TTC549 (cell line): ENCODE measurements at regions not wholly inside any gene's neighbourhood (a gene's known extent, or its start where the extent isn't known, plus 50 kb on each side); places are given as distances from the start of the nearest gene placed in this dataset.
A peak's percentile ranks its signal among the peaks of the same experiment; 100 is the strongest.

Experiments used
- FAIRE-seq: peaks from 2 replicates; lab custom pipeline; 2012; peaks lifted over from hg19 to GRCh38; lab: Jason Lieb, UNC

- FAIRE-seq = no peak
Measured at GRCh38 chr4:59086410-59086809, 1976.2 kb upstream of the IGFBP7 start.

DNA sequence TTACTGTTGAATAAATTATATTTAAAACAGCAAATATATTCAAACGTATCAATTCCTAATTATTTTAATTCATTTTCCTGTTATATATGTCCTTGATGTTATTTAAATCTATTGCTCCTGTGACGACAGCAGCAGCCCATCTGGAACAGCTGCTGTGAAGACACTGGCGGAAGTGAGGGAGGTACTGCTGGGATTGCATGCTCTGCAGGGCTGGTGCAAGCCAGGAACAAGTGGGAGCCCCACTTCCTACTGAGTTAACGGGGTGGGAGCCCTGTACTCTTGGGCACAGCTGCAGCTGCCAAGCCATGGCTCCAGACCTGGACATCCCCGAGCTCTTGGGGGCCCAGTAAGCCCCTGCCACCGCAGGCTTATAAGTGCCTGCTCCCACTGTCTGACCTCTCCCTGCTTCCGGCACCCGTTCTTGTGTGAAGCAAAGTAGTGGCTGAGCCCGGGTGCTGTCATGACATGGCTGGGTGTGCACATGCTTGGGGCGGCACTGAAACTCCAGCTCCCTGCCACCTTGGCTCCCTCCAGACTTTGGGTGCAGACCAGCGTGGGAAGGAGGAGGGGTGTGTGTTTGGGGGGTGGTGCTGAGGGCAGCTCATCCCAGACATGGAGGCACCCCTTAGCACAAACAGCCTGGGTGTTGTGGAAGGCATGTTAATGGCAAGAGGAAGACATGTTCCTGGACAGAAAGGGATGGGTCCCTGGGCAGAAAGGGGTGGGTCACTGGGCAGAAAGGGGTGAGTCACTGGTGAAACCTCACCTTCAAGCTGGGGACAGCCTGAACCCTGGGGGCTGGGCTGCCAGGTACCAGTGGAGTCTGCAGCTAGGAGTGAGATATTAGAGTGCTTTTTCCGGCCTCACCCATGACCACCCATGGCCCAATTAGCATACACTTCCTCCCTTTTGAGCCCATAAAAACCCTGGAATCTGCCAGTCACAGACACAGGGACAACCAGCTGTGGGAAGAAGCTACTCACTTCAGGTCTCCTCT lies 1981.3 kb upstream of the IGFBP7 start:
- FAIRE-seq = no peak

GRCh38 chr4:59094505-59094904 lies 1984.3 kb upstream of the IGFBP7 start:
- no peak for FAIRE-seq

GRCh38 chr4:59102311-59102710 lies 1992.1 kb upstream of the IGFBP7 start:
- FAIRE-seq = no peak

DNA sequence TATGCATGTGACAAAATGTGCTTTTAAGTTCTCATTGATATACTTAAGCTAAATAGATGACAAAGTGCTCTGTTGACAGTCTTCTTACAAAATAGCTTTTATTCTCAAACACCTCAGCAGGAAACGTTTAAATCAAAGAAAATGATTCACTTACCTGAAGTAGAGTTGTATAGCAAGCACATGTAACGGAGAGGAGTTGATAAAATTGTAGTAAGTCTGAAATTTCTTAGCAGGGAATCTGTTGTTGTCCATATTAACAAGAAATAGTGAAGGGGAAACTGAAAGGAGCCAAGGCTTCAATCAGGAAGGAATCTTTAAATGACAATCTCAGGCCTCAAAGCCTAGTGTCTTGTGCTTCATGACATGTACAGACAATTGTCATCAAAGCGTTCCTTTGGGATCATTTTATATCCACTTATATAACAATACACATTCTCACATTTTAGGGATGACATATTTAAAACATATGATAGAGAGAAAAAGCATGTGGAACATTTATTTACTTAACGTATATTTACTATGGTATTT lies 2010.2 kb upstream of the IGFBP7 start:
- no peak for FAIRE-seq

- no peak for FAIRE-seq
Measured at GRCh38 chr4:59122626-59123025, 2012.4 kb upstream of the IGFBP7 start.

DNA sequence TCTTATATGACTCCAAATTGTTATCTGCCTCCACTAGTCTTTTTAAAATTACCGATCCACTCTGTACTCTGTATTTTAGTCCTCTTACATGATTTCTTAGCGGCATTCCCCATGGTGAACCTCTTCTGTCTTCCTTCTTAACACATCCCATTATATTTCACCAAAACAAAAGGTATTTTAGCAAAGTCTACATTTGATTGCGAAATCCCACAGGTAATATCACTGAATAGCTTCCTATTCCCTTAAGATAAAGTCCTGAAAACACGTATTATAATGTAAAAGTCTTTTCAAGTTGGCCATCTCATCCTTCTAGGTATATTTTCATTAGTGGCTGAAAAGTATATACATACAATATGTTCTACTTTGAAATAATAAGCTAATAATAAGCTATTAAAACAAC lies 2016.0 kb upstream of the IGFBP7 start:
- no peak for FAIRE-seq

- no peak for FAIRE-seq
Measured at GRCh38 chr4:59127006-59127405, 2016.8 kb upstream of the IGFBP7 start.

DNA sequence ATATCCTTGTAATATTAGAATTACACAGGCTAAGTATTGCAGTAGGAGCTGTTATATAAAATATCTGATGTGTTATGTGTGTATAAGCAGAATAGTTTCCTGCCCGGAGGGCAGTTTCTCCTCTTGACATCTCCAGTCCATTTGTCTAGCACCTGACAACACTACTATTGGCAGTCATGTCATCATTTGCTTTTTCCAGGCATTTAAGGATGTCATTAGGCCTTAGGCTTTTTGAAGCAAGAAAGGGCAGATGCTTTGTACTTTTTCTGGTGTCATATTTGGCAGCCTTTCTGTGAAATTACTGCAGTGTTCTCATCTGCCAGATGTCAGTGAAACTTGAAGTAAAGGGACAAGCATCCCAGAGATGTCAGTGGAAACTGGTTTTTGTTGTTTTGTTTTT lies 2017.6 kb upstream of the IGFBP7 start:
- FAIRE-seq = no peak

DNA sequence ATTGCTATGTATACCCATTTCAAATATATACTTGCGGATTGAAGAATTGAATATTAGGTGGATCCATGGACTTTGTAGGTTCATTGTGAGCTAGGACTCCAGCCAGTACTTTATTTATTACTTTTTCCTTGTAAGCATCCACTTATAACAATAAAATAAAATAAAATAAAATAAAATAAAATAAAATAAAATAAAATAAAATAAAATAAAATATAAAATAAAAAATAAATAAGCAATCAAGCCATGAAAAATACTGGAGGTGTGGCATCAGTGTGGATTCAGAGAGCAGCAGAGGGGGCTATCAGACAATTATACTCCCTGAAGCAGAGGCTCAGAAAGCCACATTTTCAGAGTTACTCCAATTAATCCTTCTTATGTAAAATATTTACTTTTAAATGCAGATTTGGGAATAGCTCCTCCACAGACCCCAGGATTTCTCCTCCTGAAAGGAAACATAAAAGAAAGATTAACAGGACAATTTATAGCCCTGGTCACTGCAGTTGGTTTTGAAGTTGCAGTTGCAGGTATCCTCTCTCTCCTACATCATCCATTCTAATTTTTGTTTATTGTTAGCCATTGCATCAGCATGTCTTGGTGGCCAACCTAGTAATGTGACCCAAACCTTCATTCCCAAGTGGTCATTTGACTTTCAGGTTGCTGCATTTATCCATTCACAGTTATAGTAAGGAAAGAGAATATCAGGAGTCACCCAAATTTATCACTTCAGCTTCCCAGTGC lies 2025.2 kb upstream of the IGFBP7 start:
- no peak for FAIRE-seq

GRCh38 chr4:59161249-59161648 lies 2038.9 kb upstream of the ADGRL3 start:
- FAIRE-seq = no peak

GRCh38 chr4:59175617-59176016 lies 2024.5 kb upstream of the ADGRL3 start:
- no peak for FAIRE-seq

- FAIRE-seq = no peak
Measured at GRCh38 chr4:59179372-59179771, 2020.8 kb upstream of the ADGRL3 start.

GRCh38 chr4:59180161-59180560 lies 2020.0 kb upstream of the ADGRL3 start:
- no peak for FAIRE-seq

DNA sequence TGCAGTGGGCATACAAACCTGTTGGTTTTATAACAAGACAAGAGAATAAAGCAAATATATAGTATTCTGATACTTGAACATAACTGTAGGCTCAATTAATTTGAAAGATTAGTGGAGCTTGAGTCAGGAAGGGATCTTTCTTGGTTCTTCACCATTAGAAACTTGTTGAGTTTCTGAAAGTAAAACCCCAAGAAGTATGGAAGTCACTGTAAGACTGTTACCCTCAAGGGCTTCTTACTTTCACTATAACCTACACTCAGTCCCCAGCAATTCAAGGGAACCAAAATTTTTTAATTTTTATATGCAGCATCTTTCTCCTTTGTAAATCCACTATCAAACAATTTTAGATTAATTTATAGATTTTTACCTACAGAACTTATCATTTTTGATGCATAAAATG lies 2019.2 kb upstream of the ADGRL3 start:
- FAIRE-seq = no peak

- FAIRE-seq = no peak
Measured at GRCh38 chr4:59195839-59196238, 2004.3 kb upstream of the ADGRL3 start.

- no peak for FAIRE-seq
Measured at GRCh38 chr4:59200992-59201391, 1999.1 kb upstream of the ADGRL3 start.

GRCh38 chr4:59217910-59218631 lies 1982.1 kb upstream of the ADGRL3 start:
- no peak for FAIRE-seq

GRCh38 chr4:59222221-59222620 lies 1977.9 kb upstream of the ADGRL3 start:
- FAIRE-seq = no peak

DNA sequence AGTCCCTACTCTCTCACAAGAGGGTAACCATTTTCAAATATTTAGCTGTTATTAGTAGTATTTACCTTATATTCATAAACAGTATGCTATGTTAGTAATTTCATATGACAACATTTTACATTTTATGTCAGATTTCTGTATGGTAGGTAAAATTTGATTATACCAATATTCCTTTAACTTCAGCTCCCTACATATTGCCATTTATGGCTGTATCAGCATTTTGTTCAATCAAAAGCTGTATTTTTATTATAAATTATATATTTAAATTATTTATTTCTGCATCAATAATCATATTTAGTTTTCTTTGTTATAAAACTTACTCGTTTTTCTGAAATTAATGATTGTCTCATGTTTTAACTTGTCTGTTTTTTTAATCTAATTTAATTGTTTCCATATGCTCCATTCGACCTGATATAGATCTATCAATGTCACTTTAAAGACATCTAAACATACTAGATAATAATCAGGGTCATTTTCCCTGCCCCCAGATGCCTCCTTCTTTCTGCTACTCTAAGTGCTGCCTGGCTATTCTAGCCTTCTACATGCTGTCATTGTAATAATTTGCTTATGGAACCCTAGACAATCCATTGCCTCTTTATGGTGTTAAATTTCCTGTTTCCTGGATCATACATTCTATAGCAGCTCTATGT lies 1976.7 kb upstream of the ADGRL3 start:
- FAIRE-seq = peak; percentile 20

DNA sequence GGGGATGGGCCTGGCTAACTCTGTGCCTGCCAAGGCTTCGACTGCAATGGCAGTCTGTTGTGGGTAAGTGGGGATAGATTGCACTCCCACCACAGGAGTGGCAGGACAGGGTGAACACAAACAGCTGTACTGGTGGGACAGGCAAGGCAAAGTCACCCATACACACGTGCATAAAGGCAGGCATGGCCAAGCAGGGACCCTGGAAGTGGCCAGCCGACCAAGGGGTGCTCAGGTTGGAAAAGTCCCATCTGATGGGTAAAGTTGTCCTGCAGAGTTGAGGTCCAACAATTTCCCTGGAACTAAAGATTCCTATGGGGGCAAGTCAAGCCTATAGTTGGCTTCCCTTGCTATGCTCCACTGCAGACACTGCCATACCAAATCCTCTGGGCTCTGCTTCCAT lies 1961.9 kb upstream of the ADGRL3 start:
- no peak for FAIRE-seq

- no peak for FAIRE-seq
Measured at GRCh38 chr4:59240011-59240410, 1960.1 kb upstream of the ADGRL3 start.
